HS-27A (cell line): ENCODE measurements at regions not wholly inside any gene's neighbourhood (a gene's known extent, or its start where the extent isn't known, plus 50 kb on each side); places are given as distances from the start of the nearest gene placed in this dataset.
"Not testable (repeated sequence)": the region's sequence is repeated elsewhere in the genome, so short reads cannot be mapped to it uniquely, and the experiment has no call there.

Source experiments
- DNase-seq: peaks from one replicate; pipeline ENCODE4 v3.0.0-alpha.2; 2012; ENCODE audit warnings: low read depth, missing footprints

GRCh38 chr6:151671195-151671594 is 136.3 kb upstream of the ESR1 start:
- DNase-seq = no peak

- DNase-seq = no peak
These were observed 132.9 kb upstream of the ESR1 start for GRCh38 chr6:151674578-151674977.

GRCh38 chr6:151675746-151676459 is 131.6 kb upstream of the ESR1 start:
- no peak for DNase-seq

GRCh38 chr6:151676460-151676945 is 131.0 kb upstream of the ESR1 start:
- no peak for DNase-seq

GRCh38 chr6:151677404-151677803 is 130.1 kb upstream of the ESR1 start:
- DNase-seq = no peak

- DNase-seq = peak; percentile 84
These were observed 128.4 kb upstream of the ESR1 start for GRCh38 chr6:151679081-151679480.

- no peak for DNase-seq
These were observed 127.5 kb upstream of the ESR1 start for GRCh38 chr6:151679941-151680340.

- DNase-seq = no peak
These were observed 126.5 kb upstream of the ESR1 start for GRCh38 chr6:151680846-151681432.

- DNase-seq = no peak
These were observed 125.9 kb upstream of the ESR1 start for GRCh38 chr6:151681433-151682059.

- no peak for DNase-seq
These were observed 125.2 kb upstream of the ESR1 start for GRCh38 chr6:151682251-151682650.

- no peak for DNase-seq
These were observed 124.6 kb upstream of the ESR1 start for GRCh38 chr6:151682922-151683321.

- DNase-seq = no peak
These were observed 124.1 kb upstream of the ESR1 start for GRCh38 chr6:151683381-151683780.

GRCh38 chr6:151689499-151690201 is 117.8 kb upstream of the ESR1 start:
- no peak for DNase-seq

- no peak for DNase-seq
These were observed 117.2 kb upstream of the ESR1 start for GRCh38 chr6:151690303-151690702.

GRCh38 chr6:151690768-151691562 is 116.5 kb upstream of the ESR1 start:
- DNase-seq = no peak

- DNase-seq = no peak
These were observed 115.3 kb upstream of the ESR1 start for GRCh38 chr6:151692216-151692615.

GRCh38 chr6:151693366-151693765 is 114.1 kb upstream of the ESR1 start:
- no peak for DNase-seq

- DNase-seq = no peak
These were observed 112.3 kb upstream of the ESR1 start for GRCh38 chr6:151695156-151695555.

- DNase-seq = not testable (repeated sequence)
These were observed 111.2 kb upstream of the ESR1 start for GRCh38 chr6:151696302-151696701.

GRCh38 chr6:151698931-151699700 is 108.4 kb upstream of the ESR1 start:
- DNase-seq = no peak

- no peak for DNase-seq
These were observed 107.8 kb upstream of the ESR1 start for GRCh38 chr6:151699719-151700118.
